Immature natural killer cell (primary cell): ENCODE measurements at regions not wholly inside any gene's neighbourhood (a gene's known extent, or its start where the extent isn't known, plus 50 kb on each side); places are given as distances from the start of the nearest gene placed in this dataset.

Source experiments
- DNase-seq, 3 donors: peaks; one replicate each; pipeline ENCODE4 v3.0.0; 2022; ENCODE audit warnings: mixed read lengths in 1 of 3
- H3K27ac Mint-ChIP-seq, 6 donors: one replicate each; pipeline ENCODE4 v1.8.0; 2020; ENCODE audit warnings: mixed read lengths in 6 of 6, mild to moderate bottlenecking in 5 of 6, inconsistent platforms in 4 of 6, moderate library complexity in 3 of 6
- H3K27me3 Mint-ChIP-seq, 3 donors: one replicate each; pipeline ENCODE4 v1.8.0; 2020 to 2021; ENCODE audit warnings: low read depth in 3 of 3, mild to moderate bottlenecking in 3 of 3, mixed read lengths in 3 of 3, moderate library complexity in 3 of 3, inconsistent platforms in 1 of 3
- H3K36me3 Mint-ChIP-seq, 3 donors: one replicate each; pipeline ENCODE4 v1.8.0; 2020; ENCODE audit warnings: mixed read lengths in 3 of 3, inconsistent platforms in 2 of 3, mild to moderate bottlenecking in 2 of 3
- H3K4me1 Mint-ChIP-seq, 2 donors: one replicate each; pipeline ENCODE4 v1.8.0; 2020; ENCODE audit warnings: inconsistent platforms in 2 of 2, mild to moderate bottlenecking in 2 of 2, mixed read lengths in 2 of 2, moderate library complexity in 1 of 2
- H3K4me3 Mint-ChIP-seq, 5 donors: one replicate each; pipeline ENCODE4 v1.8.0; 2020; ENCODE audit warnings: mild to moderate bottlenecking in 5 of 5, mixed read lengths in 5 of 5, inconsistent platforms in 3 of 5, moderate library complexity in 3 of 5
- H3K9me3 Mint-ChIP-seq, 6 donors: one replicate each; pipeline ENCODE4 v1.8.0; 2020; ENCODE audit warnings: mild to moderate bottlenecking in 6 of 6, mixed read lengths in 6 of 6, inconsistent platforms in 4 of 6, moderate library complexity in 3 of 6

DNA sequence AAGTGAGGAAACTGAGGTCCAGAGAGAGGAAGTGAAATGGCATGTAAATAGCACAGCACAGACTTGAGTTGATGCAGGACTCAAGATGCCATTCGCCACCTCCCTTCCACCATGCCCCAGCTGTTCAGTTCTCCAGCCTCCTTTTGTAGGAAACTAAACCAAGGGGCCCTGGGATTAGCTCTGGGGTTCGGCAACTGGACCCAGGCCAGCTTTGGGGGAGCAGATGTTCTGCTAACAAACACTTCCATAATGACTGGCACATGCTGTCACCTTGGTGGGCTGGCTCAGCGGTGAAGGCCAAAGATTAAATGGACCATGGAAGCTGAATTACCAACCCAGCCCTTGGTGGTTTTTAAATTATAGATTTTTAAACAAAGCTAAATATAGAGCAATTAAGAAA lies 77.0 kb downstream of the IRX6 start:
- H3K27ac Mint-ChIP-seq = no peak overlapping the region
- H3K36me3 Mint-ChIP-seq = no peaks in the 10 kb centered on the region
- peaks cover 0 to 3% (median 0%) of the 10 kb centered on the region in 6 donors for H3K9me3 Mint-ChIP-seq
- H3K4me3 Mint-ChIP-seq = no peak overlapping the region
- no peaks in the 10 kb centered on the region for H3K4me1 Mint-ChIP-seq
- H3K27me3 Mint-ChIP-seq = peaks cover 0 to 2% (median 0%) of the 10 kb centered on the region in 3 donors
- DNase-seq = no peak

DNA sequence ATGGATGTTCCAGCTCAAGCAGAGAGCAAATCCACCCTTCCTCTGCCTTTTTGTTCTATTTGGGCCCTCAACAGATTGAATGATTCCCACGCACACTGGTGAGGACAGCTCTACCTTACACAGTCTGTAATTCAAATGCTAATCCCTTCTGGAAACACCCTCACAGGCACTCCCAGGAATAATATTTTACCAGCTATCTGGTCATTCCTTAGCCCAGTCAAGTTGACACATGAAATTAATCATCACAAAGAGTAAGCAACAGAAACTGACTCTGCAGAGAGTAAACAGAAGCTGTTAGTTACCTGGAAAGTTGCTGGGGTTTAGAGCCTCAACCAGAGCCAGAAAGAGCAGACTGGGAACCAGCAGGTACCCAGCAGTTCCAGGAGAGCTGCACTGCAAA lies 75.5 kb upstream of the MMP2 start:
- DNase-seq = no peak
- no peak overlapping the region for H3K27ac Mint-ChIP-seq
- H3K9me3 Mint-ChIP-seq = peaks cover 0 to 1% (median 0%) of the 10 kb centered on the region in 6 donors
- no peak overlapping the region for H3K4me3 Mint-ChIP-seq
- no peaks in the 10 kb centered on the region for H3K36me3 Mint-ChIP-seq
- H3K4me1 Mint-ChIP-seq = no peaks in the 10 kb centered on the region
- H3K27me3 Mint-ChIP-seq = peaks cover 0 to 4% (median 2%) of the 10 kb centered on the region in 3 donors

DNA sequence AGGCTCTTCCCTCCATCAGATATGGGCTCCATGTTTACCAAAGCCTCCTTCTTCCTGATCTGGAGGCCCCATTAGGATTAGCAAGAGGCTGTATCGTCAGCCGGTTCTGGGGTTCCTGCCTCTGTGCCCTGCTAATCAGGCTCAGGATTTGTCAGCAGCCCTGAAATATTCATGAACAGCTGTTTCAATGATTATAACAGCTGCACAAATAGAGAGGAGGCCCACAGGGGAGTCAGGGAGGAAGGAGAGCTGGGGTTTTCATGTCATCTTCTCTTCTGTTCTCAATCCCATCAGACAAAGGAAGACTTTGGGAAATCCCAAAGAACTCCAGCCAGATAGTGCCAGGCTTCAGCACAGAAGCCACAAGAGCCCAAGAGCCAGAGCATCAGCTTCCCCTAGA lies 72.3 kb upstream of the MMP2 start:
- Mint-ChIP-seq H3K27ac (no peak overlapping the region), H3K4me1 (no peaks in the 10 kb centered on the region), H3K4me3 (no peak overlapping the region), H3K36me3 (no peaks in the 10 kb centered on the region), H3K9me3 (peaks cover 0 to 1% (median 0%) of the 10 kb centered on the region in 6 donors), H3K27me3 (peaks cover 2 to 4% (median 3%) of the 10 kb centered on the region in 3 donors)
- no peak for DNase-seq

DNA sequence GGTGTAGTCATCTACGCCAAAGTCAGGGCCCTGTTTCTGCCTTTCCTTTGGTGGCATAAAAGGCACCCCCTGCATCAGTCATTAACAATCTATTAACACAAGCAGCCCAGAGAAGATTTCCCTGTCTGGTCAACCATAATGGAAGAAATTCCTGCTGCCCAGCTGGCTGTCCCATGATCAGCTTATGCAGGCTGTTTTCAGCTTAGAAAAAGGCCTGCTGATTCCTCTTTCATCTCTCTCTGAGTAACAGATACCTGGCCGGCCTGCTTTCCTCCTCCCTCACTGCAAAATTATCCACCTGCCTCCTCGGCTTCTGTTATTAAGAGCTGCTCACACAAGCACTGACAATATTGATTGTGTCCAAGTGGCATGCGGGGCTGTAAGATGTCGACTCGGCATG lies 70.3 kb upstream of the MMP2 start:
- H3K27ac Mint-ChIP-seq = no peak overlapping the region
- no peaks in the 10 kb centered on the region for H3K4me1 Mint-ChIP-seq
- no peaks in the 10 kb centered on the region for H3K9me3 Mint-ChIP-seq
- H3K36me3 Mint-ChIP-seq = no peaks in the 10 kb centered on the region
- H3K4me3 Mint-ChIP-seq = no peak overlapping the region
- H3K27me3 Mint-ChIP-seq = peaks cover 4 to 5% (median 4%) of the 10 kb centered on the region in 3 donors
- DNase-seq = no peak

DNA sequence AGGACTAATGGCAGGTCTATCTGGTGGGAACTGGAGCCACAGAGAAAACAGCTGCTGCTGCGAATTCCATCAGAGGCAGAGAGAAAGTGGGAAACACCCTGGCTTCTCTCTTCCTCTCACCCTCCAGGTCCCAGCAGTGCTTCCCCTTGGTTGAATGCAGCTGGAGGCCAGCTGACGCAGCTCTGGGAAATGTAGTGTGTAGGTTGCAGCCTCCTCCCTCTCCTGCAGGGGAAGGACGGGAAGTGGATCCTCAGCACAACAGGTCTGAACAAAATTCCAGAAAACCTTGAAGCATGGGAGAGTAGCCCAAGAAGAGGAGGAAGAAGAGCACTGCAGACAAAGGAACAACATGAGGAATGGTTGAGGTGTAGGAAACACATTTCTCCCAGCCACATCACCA lies 67.8 kb upstream of the MMP2 start:
- Mint-ChIP-seq H3K4me3 (no peak overlapping the region), H3K27ac (no peak overlapping the region), H3K36me3 (no peaks in the 10 kb centered on the region), H3K9me3 (no peaks in the 10 kb centered on the region), H3K4me1 (no peaks in the 10 kb centered on the region), H3K27me3 (peaks cover 4 to 6% (median 5%) of the 10 kb centered on the region in 3 donors)
- no peak for DNase-seq

DNA sequence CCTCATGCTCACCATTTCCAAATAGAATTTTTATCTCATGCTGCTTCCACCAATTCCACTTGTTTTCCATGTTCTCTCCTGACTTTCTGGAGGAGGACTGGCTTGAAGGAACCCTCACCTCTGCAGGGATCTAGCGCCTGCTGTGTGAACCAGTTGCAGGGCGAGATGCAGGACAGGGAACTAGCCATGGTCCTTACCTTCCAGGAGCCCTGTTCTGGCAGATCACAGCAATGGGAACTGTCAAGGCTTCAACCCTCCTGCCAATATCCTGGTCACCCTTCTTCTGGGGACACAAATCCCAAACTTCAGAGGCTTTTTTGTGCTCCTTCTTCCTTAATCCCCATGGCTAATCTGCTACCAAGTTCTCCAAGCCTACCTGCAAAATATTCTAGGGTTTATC lies 60.4 kb upstream of the MMP2 start:
- Mint-ChIP-seq H3K27ac (no peak overlapping the region), H3K4me1 (no peaks in the 10 kb centered on the region), H3K27me3 (peaks cover 3 to 5% (median 3%) of the 10 kb centered on the region in 3 donors), H3K9me3 (peaks cover 0 to 4% (median 0%) of the 10 kb centered on the region in 6 donors), H3K36me3 (no peaks in the 10 kb centered on the region), H3K4me3 (no peak overlapping the region)
- no peak for DNase-seq

DNA sequence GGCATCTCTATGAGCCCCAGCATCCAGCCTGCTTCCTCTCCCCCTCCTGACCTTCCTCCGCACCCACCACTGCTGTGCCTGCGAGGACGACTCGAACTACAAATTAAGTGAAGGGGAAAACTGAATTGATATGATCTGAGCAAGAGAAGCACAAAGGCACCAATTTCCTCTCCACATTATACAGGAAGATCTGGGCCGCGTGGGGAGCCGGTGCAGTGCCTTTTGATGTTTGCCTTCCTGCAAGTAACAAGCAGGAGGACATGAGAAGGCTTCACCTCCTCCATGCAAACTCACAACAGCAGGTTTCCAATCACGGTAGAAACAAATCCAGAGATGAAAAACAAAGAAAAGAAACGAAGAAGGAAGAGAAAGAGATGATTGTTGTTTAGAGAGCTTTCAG lies 57.8 kb upstream of the MMP2 start:
- no peaks in the 10 kb centered on the region for H3K4me1 Mint-ChIP-seq
- peaks cover 1 to 8% (median 3%) of the 10 kb centered on the region in 3 donors for H3K27me3 Mint-ChIP-seq
- peaks cover 0 to 4% (median 0%) of the 10 kb centered on the region in 6 donors for H3K9me3 Mint-ChIP-seq
- no peaks in the 10 kb centered on the region for H3K36me3 Mint-ChIP-seq
- H3K4me3 Mint-ChIP-seq = no peak overlapping the region
- no peak overlapping the region for H3K27ac Mint-ChIP-seq
- no peak for DNase-seq

DNA sequence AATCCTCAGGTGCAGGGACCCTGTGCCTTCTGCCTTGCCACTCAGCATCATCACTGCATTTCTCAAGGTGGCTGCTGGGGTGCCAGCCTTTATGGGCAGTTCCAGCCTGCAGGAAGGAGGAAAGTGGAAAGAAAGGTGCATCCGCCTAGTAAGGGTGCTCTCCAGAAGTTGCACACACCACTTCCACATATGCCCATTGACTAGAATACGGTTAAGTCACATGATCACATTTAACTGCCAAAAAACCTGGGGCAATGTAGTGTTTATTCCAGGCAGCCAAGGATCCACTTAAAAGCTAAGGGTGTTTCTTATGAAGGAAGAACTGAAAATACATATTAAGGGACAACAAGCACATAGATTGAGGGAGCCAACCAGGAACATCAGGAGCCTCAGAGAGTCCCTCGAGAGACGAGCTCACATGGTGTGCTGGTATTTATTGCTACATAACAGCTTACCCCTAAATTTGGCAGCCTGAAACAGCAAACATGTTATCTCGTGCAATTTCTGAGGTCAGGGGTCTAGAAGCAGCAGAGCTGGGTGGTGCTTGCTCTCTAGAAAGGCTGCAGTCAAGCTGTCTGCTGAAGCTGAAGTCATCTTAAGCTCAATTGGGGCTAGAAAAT lies 52.0 kb upstream of the MMP2 start:
- no peaks in the 10 kb centered on the region for H3K36me3 Mint-ChIP-seq
- no peaks in the 10 kb centered on the region for H3K4me1 Mint-ChIP-seq
- H3K9me3 Mint-ChIP-seq = no peaks in the 10 kb centered on the region
- H3K4me3 Mint-ChIP-seq = no peak overlapping the region
- no peak for DNase-seq
- no peak overlapping the region for H3K27ac Mint-ChIP-seq
- H3K27me3 Mint-ChIP-seq = peaks cover 2 to 9% (median 2%) of the 10 kb centered on the region in 3 donors
